Neural cell (in vitro differentiated cells): ENCODE measurements at regions not wholly inside any gene's neighbourhood (a gene's known extent, or its start where the extent isn't known, plus 50 kb on each side); places are given as distances from the start of the nearest gene placed in this dataset.

Experiments used
- H2AFZ ChIP-seq: fragments of 200-600, 300-800 bp; sonication (generic), shearing (Covaris generic); 2 replicates; pipeline ENCODE4 v1.6.0; 2014; ENCODE audit warnings: low read depth, mild to moderate bottlenecking, antibody characterized with exemption, low read length, moderate library complexity
- H3F3A ChIP-seq: fragments of 200-600 bp; shearing (Covaris generic); 2 replicates; pipeline ENCODE4 v1.6.1; 2016; ENCODE audit warnings: mild to moderate bottlenecking, moderate library complexity, mixed read lengths, antibody characterized with exemption, low read length; ENCODE audit not compliant: insufficient read depth, poor library complexity, severe bottlenecking
- H3K27ac ChIP-seq: fragments of 200-600, 300-800 bp; sonication (generic), shearing (Covaris generic); 2 replicates; pipeline ENCODE4 v1.5.1; 2014; ENCODE audit warnings: mild to moderate bottlenecking, low read length, moderate library complexity
- H3K27me3 ChIP-seq: fragments of 300-800, 200-600 bp; sonication (generic), shearing (Covaris generic); 2 replicates; pipeline ENCODE4 v1.6.0; 2014; ENCODE audit warnings: mild to moderate bottlenecking, low read depth, low read length, moderate library complexity; ENCODE audit not compliant: insufficient read depth
- H3K36me3 ChIP-seq: fragments of 300-800, 200-600 bp; sonication (generic), shearing (Covaris generic); 2 replicates; pipeline ENCODE4 v1.5.1; 2014; ENCODE audit warnings: mild to moderate bottlenecking, antibody characterized with exemption, low read length, moderate library complexity; ENCODE audit not compliant: insufficient read depth
- H3K4me2 ChIP-seq: fragments of 300-800, 200-600 bp; sonication (generic), shearing (Covaris generic); 2 replicates; pipeline ENCODE4 v1.6.0; 2014; ENCODE audit warnings: mild to moderate bottlenecking, low read length
- H3K4me3 ChIP-seq: fragments of 300-800, 200-600 bp; sonication (generic), shearing (Covaris generic); 2 replicates; pipeline ENCODE4 v1.5.1; 2014; ENCODE audit warnings: mild to moderate bottlenecking, low read length, moderate library complexity
- H3K79me2 ChIP-seq: fragments of 200-600 bp; shearing (Covaris generic); replicated peaks from 2 replicates; pipeline ENCODE4 v1.6.0; 2014; ENCODE audit warnings: mild to moderate bottlenecking, low read length, moderate library complexity; ENCODE audit not compliant: insufficient read depth
- H3K9ac ChIP-seq: fragments of 300-800, 200-600 bp; sonication (generic), shearing (Covaris generic); 2 replicates; pipeline ENCODE4 v1.6.1; 2016; ENCODE audit warnings: mild to moderate bottlenecking, low read length, mixed read lengths
- H3K9me2 ChIP-seq: fragments of 200-600 bp; shearing (Covaris generic); 2 replicates; pipeline ENCODE4 v1.6.1; 2016; ENCODE audit warnings: mild to moderate bottlenecking, low read length, mixed read lengths; ENCODE audit not compliant: insufficient read depth
- H3K9me3 ChIP-seq: fragments of 200-600, 300-800 bp; sonication (generic), shearing (Covaris generic); 2 replicates; pipeline ENCODE4 v1.6.1; 2016; ENCODE audit warnings: mild to moderate bottlenecking, mixed run types, low read length, moderate library complexity, mixed read lengths
- H4K20me1 ChIP-seq: fragments of 200-600 bp; shearing (Covaris generic); 2 replicates; pipeline ENCODE4 v1.6.1; 2016; ENCODE audit warnings: mild to moderate bottlenecking, mixed run types; ENCODE audit not compliant: insufficient read depth
- EP300 ChIP-seq: fragments of 450-650 bp; conservative IDR thresholded peaks from 2 replicates; pipeline ENCODE4 v1.6.1; 2014; ENCODE audit warnings: antibody characterized with exemption, mild to moderate bottlenecking, moderate library complexity; ENCODE audit not compliant: poor library complexity, severe bottlenecking
- EZH2 ChIP-seq: fragments of 200-600, 300-800 bp; shearing (Covaris generic), sonication (generic); IDR thresholded peaks from 2 replicates; pipeline ENCODE4 v1.6.1; 2014; ENCODE audit warnings: antibody characterized with exemption, low read length, borderline replicate concordance, mild to moderate bottlenecking; ENCODE audit not compliant: insufficient read depth, poor library complexity, severe bottlenecking
- MXI1 ChIP-seq: fragments of 450-650 bp; conservative IDR thresholded peaks from 2 replicates; pipeline ENCODE4 v1.6.1; 2014; ENCODE audit warnings: antibody characterized with exemption, mild to moderate bottlenecking; ENCODE audit not compliant: poor library complexity, severe bottlenecking
- POLR2AphosphoS5 ChIP-seq: IDR thresholded peaks from 2 replicates; pipeline ENCODE4 v1.6.1; 2012
- RAD21 ChIP-seq: fragments of 450-650 bp; conservative IDR thresholded peaks from 2 replicates; pipeline ENCODE4 v1.6.1; 2014; ENCODE audit warnings: antibody characterized with exemption, mild to moderate bottlenecking, moderate library complexity
- SMC3 ChIP-seq: fragments of 450-650 bp; conservative IDR thresholded peaks from 2 replicates; pipeline ENCODE4 v1.6.1; 2014; ENCODE audit warnings: antibody characterized with exemption, mild to moderate bottlenecking, moderate library complexity; ENCODE audit not compliant: poor library complexity
- TAF1 ChIP-seq: IDR thresholded peaks from 2 replicates; pipeline ENCODE4 v1.6.1; 2012; ENCODE audit warnings: low read depth
- TF ChIP-seq, protein P1 (sequence below): IDR thresholded peaks from 2 replicates; pipeline ENCODE4 v1.6.1; 2012; ENCODE audit warnings: borderline replicate concordance
- TF ChIP-seq, protein P2 (sequence below): fragments of 450-650 bp; IDR thresholded peaks from 2 replicates; pipeline ENCODE4 v1.5.1; 2014; ENCODE audit warnings: antibody characterized with exemption, mild to moderate bottlenecking, moderate library complexity; ENCODE audit not compliant: poor library complexity, severe bottlenecking

DNA sequence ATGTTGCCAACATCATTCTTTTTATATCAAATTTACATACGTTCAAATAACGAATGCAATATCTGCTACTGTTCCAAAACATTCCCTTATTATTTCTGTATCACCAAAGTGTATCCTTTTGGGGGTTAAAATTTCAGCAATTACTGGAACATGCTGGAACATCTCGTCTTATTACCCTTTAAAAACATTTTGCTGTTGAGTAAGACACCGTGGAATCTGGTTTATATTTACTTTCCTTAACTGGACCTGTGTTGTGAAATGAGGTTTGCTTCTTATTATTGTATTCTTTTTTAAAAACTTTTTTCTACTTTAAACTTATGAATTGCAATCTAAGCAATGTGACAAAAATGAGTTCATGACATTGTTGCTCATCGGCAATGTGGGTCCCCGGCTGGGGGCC, 87.4 kb upstream of the PTPRM start:
- TF ChIP-seq, protein P1, sequence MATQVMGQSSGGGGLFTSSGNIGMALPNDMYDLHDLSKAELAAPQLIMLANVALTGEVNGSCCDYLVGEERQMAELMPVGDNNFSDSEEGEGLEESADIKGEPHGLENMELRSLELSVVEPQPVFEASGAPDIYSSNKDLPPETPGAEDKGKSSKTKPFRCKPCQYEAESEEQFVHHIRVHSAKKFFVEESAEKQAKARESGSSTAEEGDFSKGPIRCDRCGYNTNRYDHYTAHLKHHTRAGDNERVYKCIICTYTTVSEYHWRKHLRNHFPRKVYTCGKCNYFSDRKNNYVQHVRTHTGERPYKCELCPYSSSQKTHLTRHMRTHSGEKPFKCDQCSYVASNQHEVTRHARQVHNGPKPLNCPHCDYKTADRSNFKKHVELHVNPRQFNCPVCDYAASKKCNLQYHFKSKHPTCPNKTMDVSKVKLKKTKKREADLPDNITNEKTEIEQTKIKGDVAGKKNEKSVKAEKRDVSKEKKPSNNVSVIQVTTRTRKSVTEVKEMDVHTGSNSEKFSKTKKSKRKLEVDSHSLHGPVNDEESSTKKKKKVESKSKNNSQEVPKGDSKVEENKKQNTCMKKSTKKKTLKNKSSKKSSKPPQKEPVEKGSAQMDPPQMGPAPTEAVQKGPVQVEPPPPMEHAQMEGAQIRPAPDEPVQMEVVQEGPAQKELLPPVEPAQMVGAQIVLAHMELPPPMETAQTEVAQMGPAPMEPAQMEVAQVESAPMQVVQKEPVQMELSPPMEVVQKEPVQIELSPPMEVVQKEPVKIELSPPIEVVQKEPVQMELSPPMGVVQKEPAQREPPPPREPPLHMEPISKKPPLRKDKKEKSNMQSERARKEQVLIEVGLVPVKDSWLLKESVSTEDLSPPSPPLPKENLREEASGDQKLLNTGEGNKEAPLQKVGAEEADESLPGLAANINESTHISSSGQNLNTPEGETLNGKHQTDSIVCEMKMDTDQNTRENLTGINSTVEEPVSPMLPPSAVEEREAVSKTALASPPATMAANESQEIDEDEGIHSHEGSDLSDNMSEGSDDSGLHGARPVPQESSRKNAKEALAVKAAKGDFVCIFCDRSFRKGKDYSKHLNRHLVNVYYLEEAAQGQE = no peak
- TF ChIP-seq RAD21 (no peak), POLR2AphosphoS5 (no peak), MXI1 (no peak), SMC3 (no peak), EZH2 (no peak), TAF1 (no peak), EP300 (no peak)
- TF ChIP-seq, protein P2, sequence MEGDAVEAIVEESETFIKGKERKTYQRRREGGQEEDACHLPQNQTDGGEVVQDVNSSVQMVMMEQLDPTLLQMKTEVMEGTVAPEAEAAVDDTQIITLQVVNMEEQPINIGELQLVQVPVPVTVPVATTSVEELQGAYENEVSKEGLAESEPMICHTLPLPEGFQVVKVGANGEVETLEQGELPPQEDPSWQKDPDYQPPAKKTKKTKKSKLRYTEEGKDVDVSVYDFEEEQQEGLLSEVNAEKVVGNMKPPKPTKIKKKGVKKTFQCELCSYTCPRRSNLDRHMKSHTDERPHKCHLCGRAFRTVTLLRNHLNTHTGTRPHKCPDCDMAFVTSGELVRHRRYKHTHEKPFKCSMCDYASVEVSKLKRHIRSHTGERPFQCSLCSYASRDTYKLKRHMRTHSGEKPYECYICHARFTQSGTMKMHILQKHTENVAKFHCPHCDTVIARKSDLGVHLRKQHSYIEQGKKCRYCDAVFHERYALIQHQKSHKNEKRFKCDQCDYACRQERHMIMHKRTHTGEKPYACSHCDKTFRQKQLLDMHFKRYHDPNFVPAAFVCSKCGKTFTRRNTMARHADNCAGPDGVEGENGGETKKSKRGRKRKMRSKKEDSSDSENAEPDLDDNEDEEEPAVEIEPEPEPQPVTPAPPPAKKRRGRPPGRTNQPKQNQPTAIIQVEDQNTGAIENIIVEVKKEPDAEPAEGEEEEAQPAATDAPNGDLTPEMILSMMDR = no peak
- Histone ChIP-seq H3K4me3 (no peak overlapping the region), H3K9me2 (no peaks in the 10 kb centered on the region), H4K20me1 (no peaks in the 10 kb centered on the region), H3K4me2 (no peak overlapping the region), H3K27ac (no peak overlapping the region), H3K9me3 (no peaks in the 10 kb centered on the region), H2AFZ (no peak overlapping the region), H3K36me3 (no peaks in the 10 kb centered on the region), H3K27me3 (no peaks in the 10 kb centered on the region), H3K9ac (no peak overlapping the region), H3K79me2 (no peaks in the 10 kb centered on the region), H3F3A (no peaks in the 10 kb centered on the region)

DNA sequence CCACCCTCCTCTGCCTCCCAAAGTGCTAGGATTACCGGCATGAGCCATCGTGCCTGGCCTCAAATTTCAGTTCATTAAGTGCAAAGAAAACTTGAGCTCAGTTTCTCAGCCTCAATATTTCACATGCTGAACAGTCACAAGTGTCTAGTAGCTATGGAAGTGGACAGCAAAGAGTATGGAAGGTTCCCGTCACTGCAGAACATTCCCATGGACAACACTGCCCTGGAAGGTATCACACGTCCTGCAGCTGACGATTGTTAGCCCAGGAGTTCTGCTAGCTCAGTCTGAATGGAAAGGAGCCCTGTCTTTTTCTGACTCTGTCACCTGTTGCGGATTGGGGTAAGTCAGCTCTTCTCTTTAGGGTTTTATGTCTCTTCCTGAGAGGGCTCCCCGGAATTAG, 86.2 kb upstream of the PTPRM start:
- TF ChIP-seq, protein P2 = no peak
- no peak for TF ChIP-seq TAF1
- TF ChIP-seq MXI1 = no peak
- TF ChIP-seq EZH2 = no peak
- no peak for TF ChIP-seq POLR2AphosphoS5
- TF ChIP-seq EP300 = no peak
- TF ChIP-seq SMC3 = no peak
- no peak for TF ChIP-seq RAD21
- TF ChIP-seq, protein P1 = no peak
- Histone ChIP-seq H2AFZ (no peak overlapping the region), H3K79me2 (no peaks in the 10 kb centered on the region), H3K9me2 (no peaks in the 10 kb centered on the region), H3K9ac (no peak overlapping the region), H3K36me3 (no peaks in the 10 kb centered on the region), H3K9me3 (no peaks in the 10 kb centered on the region), H3K4me3 (no peak overlapping the region), H3K27ac (no peak overlapping the region), H3K27me3 (no peaks in the 10 kb centered on the region), H3K4me2 (no peak overlapping the region), H4K20me1 (no peaks in the 10 kb centered on the region), H3F3A (no peaks in the 10 kb centered on the region)
